CD4-positive, alpha-beta T cell treated with Interleukin-17A for 4 hours (primary cell): ENCODE measurements at regions not wholly inside any gene's neighbourhood (a gene's known extent, or its start where the extent isn't known, plus 50 kb on each side); places are given as distances from the start of the nearest gene placed in this dataset.

Experiments
- DNase-seq: peaks from one replicate; pipeline ENCODE4 v3.0.0-alpha.2; 2020; ENCODE audit warnings: mixed read lengths

DNA sequence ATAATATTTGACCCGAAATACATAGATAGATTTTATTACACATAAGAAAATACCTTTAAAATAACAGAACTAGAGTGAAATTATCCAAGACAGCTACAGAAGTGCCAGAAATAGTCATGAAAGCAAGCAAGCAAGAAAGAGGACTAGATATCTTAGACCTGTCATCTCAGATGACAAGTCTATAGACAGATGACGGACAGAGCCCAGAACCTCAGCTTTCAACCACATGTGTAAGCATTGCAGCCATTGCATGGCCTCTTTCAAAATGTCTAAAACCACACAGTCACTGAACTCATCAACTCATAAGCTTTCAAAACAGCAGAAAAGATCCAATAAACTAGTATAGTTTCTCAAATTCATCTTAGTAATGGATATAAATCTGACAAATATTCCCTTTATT is 59.8 kb upstream of the FHIT start:
- DNase-seq: no peak

- no peak for DNase-seq
These were observed 64.6 kb upstream of the FHIT start for GRCh38 chr3:61315871-61316270.

DNA sequence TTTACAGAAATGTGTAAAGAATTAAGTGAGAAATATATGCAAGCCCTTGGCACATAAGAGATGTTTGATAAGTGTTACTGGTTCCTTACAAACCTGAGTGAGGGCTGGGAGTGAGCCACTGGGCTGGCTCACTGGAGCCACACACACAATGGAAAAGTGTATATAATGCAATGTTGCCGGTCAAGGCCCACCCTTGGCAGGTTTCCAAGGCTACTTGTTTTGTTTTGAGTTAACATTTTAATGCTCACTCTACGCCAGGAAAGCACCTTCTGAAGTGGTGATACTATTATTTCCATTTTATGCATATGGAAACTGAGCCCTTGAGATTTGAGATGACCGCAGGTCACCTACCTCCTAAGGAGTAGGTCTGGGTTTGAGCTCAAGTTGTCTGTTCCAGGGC is 71.8 kb upstream of the FHIT start:
- DNase-seq: no peak

- DNase-seq: no peak
These were observed 80.8 kb upstream of the FHIT start for GRCh38 chr3:61331929-61332552.

GRCh38 chr3:61333192-61333961 is 82.1 kb upstream of the FHIT start:
- no peak for DNase-seq

DNA sequence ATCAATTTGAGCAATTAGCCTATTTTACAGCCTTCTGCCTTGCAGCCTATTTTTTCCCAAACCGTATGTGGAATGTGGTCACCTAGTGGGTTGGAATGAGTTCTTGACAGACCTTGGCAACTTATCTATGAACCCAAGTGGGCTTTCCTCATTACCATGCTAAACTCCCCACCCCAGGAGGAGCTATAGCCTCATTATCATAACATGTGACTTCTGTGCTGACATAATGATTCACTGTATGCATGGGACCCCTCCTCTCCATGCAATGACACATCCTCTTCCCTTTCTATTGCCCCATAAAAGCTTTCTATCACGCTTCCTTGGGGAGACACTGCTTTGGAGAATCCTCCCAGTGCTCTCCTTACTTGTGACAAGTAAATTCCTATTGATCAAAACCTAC is 83.5 kb upstream of the FHIT start:
- no peak for DNase-seq

GRCh38 chr3:61340931-61341461 is 89.7 kb upstream of the FHIT start:
- DNase-seq: no peak

GRCh38 chr3:61343543-61343942 is 92.3 kb upstream of the FHIT start:
- DNase-seq: no peak

DNA sequence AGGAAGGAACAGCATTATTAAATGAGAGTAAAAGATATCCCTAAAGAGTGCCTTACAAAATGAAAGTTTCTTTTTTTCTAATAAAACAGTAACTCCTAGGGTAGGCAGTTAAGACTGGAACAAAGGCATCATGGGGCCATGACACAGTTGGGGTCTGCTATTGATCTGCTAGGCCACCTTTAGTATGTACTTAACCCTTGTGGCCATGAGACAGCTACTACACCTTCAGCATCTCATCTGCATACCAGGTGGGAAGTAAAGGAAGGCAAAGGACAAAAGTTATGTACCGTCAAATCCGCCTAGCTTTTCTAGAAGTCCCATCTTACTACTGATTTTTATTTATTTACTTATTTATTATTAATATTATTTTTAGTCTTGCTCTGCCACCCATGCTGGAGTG is 93.8 kb upstream of the FHIT start:
- DNase-seq: no peak

GRCh38 chr3:61347981-61348380 is 96.7 kb upstream of the FHIT start:
- DNase-seq: no peak

- no peak for DNase-seq
These were observed 98.5 kb upstream of the FHIT start for GRCh38 chr3:61349717-61350116.

DNA sequence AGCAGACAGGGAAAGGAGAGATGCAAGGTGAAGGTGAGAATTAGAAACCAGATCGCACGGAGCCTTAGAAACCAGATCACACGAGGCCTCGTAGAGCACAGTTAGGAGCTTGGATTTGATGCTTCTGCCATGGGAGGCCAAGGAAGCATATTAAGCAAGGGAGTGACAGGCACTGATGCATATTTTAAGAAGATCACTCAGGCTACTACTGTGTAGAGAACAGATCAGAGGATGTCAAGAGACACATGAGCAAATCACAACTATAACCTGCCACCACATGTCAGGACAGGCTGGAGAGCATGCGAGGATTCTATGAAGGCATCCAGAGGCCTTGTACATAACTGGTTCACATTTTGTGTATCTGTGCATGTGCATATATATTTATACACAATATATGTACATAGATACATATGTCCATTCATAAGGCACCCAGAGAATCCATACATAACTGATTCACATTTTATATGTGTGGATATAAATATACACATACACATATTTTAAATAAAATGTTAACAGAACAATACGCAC is 99.6 kb upstream of the FHIT start:
- no peak for DNase-seq

- no peak for DNase-seq
These were observed 101.1 kb upstream of the FHIT start for GRCh38 chr3:61352306-61352705.

DNA sequence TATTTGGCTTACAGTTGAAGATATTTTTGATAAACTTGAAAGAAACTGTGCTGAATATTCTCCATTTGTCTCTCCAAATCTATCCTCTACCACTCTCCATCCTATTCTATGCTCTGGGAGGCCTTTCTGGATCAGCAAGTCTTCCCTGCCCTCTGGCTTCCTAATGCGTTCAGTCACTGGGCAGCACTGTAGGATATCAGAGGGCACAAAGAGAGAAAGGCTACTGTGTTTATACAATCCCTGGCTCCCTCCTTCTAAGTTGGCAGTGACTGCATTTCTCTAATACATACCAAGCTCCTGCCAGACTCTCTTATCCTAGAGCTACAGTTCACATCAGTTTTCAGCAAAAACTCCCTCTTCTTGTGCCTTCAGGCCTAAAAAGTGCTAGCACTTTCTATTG is 102.1 kb upstream of the FHIT start:
- DNase-seq: no peak

DNA sequence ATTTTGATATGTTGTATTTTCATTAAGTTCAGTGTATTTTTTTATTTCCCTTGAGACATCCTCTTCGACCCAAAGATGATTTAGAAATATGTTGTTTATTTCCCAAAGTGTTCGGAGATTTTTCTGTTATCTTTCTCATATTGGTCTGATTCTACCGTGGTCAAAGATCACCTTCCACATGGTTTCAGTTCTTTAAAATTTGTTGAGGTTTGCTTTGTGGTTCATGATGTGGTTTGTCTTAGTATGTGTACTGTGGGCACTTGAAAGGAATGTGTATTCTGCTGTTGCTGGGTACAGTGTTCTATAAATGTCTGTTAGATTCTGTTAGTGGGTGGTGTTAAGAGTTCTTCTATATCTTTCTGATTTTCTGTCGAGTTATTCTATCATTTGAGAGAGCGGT is 103.4 kb upstream of the FHIT start:
- DNase-seq: no peak

DNA sequence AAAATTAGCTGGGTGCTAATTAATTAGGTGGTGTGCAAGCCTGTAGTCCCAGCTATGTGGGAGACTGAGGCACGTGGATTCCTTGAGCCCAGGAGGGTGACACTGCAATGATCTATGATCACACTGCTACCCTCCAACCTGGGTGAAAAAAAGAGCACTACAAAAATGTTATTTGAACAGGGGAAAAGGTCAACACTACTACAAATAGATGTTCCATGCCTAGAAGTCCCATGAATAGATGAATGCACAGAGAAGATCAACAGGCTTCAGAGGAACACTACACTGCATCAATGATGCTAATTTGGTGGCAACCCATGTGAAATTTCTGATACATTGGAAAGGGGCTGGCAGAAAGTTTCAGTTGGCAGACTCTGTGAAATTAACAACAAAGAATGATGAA is 105.4 kb upstream of the FHIT start:
- no peak for DNase-seq

- no peak for DNase-seq
These were observed 106.7 kb upstream of the FHIT start for GRCh38 chr3:61357902-61358301.

DNA sequence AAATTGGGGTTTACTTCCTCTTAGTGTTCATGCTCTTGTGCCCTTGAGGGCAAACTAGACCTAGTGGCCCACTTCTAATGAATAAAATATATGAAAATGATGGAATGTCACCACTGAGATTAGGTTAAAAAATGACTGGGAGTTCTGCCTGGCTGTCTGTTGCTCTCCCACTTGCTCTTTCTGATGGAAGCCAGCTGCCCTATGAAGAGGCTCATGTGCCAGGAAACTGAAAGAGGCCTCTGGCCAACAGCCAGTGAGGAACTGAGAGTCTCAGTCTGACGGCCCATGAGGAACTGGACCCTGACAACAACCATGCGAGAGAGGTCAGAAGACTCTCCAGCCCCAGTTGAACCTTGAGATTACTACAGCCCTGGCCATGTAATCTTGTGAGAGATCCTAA is 107.1 kb upstream of the FHIT start:
- DNase-seq: no peak

DNA sequence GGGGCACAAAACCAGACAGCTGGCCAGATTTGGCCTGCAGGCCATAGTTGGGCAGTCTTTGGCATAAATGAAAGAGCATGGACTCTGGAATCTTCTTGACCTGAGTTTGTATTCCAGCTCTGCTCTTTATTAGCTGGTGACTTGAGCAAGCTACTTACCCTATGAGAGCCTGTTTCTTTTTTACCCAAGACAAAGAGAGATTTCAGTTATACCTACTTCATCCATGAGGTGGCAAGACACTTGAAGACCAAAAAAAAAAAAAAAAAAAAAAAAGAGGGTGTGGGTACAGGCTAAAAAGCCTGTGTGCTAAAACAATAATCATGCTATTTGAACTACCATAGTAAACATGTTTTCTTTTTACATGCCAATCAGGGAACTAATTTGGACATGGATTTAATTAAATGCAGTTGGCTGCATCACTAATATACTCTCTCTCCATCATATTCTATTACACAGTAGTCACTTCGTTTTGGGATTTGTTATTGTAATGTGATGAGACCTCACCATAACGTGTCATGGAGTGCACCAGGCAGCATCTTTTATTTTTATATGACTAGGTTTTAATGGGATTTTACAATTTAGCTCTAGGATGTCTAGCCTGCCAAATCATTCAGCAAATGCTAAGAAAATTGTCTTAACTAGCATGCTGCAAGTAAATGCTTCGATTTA is 109.2 kb upstream of the FHIT start:
- no peak for DNase-seq

- no peak for DNase-seq
These were observed 118.4 kb upstream of the FHIT start for GRCh38 chr3:61369678-61370077.

- peak; percentile 14 for DNase-seq
These were observed 119.9 kb upstream of the FHIT start for GRCh38 chr3:61371123-61371522.

DNA sequence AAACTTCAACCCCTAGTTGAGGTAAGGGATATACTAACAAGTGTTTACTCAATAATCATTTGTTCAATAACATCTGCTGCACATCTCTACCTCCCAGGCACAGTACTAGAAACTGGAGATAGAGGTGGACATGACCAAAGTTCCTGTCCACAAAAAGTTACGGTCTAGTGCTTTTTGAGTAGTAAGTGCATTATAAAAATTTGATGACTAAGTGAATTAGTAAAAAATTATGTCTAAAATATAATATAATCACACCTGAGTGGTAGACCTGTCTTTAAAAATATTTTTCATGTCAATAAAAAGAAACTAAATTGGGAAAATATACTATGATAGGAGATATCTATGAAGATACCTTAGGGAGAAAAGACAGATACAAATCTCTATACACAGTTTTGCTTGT is 121.5 kb upstream of the FHIT start:
- no peak for DNase-seq

GRCh38 chr3:61378311-61378710 is 127.1 kb upstream of the FHIT start:
- DNase-seq: no peak
